OCI-LY7 (cell line): ENCODE measurements at regions not wholly inside any gene's neighbourhood (a gene's known extent, or its start where the extent isn't known, plus 50 kb on each side); places are given as distances from the start of the nearest gene placed in this dataset.

Source experiments
- EZH2phosphoT487 ChIP-seq: fragments of 200-600 bp; sonication (generic); IDR thresholded peaks from 2 replicates; pipeline ENCODE4 v1.6.1; 2018; ENCODE audit warnings: low read depth, borderline replicate concordance, mild to moderate bottlenecking, mixed run types, antibody characterized with exemption, low read length, moderate library complexity, mixed read lengths
- TF ChIP-seq, protein P1 (sequence below): fragments of 200-600 bp; sonication (generic); conservative IDR thresholded peaks from 2 replicates; pipeline ENCODE4 v1.5.1; 2014; ENCODE audit warnings: mild to moderate bottlenecking, antibody characterized with exemption, low read length, moderate library complexity, mixed read lengths

DNA sequence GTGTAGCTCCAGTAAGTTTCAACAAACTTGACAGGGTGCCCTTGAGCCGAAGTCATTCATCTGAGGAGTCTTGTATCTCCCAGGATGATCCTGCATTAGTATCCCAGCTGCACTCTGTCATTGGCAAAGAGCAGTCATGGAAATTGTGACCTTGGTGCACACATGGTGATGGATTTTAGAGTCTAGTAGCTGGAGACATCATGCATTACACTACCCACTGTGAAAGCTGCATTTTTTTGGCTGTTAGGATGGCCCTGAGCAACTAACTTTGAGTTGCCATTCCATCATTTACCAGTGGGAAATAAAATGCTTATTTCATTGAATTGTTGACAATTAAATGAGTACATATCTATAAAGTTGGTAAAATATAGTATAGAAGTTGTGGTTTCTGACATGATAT, 552.6 kb upstream of the CBLB start:
- TF ChIP-seq, protein P1, sequence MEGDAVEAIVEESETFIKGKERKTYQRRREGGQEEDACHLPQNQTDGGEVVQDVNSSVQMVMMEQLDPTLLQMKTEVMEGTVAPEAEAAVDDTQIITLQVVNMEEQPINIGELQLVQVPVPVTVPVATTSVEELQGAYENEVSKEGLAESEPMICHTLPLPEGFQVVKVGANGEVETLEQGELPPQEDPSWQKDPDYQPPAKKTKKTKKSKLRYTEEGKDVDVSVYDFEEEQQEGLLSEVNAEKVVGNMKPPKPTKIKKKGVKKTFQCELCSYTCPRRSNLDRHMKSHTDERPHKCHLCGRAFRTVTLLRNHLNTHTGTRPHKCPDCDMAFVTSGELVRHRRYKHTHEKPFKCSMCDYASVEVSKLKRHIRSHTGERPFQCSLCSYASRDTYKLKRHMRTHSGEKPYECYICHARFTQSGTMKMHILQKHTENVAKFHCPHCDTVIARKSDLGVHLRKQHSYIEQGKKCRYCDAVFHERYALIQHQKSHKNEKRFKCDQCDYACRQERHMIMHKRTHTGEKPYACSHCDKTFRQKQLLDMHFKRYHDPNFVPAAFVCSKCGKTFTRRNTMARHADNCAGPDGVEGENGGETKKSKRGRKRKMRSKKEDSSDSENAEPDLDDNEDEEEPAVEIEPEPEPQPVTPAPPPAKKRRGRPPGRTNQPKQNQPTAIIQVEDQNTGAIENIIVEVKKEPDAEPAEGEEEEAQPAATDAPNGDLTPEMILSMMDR: no peak
- no peak for TF ChIP-seq EZH2phosphoT487
